ENCODE measurements at regions not wholly inside any gene's neighbourhood (a gene's known extent, or its start where the extent isn't known, plus 50 kb on each side); places are given as distances from the start of the nearest gene placed in this dataset.
"Not testable (repeated sequence)": the region's sequence is repeated elsewhere in the genome, so short reads cannot be mapped to it uniquely, and the experiment has no call there.

DNA sequence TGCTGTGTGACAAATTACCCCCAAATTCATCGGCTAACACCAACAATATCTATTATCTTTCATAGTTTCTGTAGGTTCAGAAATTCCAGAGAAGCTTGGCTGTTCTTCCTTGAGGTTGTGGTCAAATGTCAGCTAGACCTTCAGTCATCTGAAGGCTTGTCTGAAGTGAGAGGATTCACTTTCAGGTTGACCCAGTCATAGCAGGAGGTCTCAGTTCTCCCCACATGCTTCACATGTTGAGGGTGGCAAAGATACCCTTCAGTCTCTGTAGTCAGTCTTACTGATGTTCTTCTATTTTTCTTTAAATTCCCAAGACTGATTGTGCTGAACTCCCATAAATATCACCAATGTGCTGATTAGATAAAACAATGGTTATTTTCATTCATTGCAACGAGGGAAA, 1692.0 kb downstream of the REEP3 start:
- no peak for DNase-seq

DNA sequence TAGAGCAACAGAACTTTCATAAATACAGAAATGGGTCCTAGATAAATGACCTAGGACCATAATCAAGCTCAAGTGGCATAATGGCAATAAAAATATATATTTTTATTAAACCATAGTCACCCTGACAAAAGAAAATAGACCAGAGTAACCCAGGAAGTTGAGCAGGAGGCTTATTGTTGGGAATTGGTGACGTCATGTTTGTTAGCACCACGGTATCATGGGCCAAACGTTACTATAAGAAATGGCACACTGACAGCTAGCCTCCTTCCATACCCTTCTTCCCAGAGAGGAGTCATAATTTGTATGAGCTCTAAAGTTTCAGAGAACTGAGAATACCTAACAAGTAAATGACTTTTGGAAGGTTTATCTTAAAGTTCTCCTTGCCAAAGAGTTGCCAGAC, 1698.2 kb downstream of the REEP3 start:
- DNase-seq: no peak

DNA sequence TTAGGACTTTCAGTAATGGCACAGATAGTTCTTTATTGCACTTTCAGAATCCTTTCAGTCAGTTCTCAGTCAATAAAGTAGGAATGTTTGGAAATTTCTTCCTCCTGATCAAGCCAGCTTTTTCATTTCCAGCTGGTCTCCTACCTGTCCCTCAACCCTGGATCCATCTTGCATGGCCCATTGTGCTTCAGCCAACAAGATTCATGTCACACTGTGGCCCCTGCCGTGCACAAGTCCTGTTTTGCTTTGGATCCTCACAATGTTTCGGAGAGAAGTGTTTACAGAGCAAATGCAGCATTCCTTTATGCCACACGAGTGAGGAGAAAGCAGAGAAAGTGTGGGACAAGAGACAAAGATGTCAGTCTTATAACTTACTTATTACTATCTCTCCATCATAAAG, 1694.7 kb upstream of the LRRTM3 start:
- DNase-seq: no peak

DNA sequence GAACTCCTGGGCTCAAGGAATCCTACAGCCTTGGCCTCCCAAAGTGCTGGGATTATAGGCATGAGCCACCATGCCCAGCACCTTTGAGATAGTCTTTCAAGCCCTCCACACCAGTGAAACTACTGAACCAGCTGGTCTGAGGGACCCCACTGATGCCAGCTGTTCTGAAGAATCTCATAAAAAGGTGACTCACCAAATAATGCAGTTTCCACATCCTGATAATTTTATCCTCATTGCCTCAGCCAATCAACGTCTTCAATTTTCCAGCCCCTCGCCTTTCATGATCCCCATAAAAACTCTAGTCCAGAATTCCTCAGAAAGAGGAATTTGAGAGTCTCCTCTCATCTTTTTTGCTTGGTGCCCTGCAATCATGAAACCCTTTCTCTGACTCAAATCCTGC, 1691.6 kb upstream of the LRRTM3 start:
- no peak for DNase-seq

DNA sequence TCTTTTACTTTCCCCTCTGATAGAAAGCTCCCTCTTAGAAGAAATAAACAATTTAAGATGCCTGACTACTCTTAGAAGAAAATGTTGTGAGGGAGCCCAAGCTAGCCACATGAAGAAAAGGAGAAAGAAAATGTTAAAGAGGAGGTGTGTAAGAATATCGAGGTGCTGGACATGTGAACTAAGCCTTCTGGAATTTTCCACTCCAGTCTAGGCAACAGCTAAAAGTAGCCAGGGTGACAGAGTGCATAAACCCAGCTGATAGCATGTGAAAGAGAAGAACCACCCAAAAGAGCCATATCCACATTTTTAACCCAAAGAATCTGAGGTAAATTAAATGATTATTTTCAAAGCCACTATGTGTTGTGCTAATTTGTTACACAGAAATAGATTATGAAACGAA, 1690.6 kb upstream of the LRRTM3 start:
- no peak for DNase-seq

DNA sequence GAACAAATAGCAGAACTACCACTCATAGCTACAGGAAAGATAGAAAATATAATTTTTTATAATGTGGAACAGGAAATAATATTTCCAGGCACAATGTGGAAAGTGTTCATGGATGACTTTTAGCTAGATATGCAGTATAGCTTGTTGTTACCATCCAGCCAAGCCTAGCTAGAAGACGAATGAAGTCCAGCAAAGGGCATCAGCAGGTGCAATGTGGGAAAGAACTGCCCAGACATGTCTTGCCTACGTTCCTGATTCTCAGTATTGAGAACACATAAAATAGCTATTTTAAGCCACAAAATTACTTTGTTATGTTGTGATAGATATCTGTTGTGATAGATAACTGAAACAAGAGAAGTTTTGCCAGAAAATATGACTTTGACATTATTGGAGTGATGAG, 1690.0 kb upstream of the LRRTM3 start:
- no peak for DNase-seq

DNA sequence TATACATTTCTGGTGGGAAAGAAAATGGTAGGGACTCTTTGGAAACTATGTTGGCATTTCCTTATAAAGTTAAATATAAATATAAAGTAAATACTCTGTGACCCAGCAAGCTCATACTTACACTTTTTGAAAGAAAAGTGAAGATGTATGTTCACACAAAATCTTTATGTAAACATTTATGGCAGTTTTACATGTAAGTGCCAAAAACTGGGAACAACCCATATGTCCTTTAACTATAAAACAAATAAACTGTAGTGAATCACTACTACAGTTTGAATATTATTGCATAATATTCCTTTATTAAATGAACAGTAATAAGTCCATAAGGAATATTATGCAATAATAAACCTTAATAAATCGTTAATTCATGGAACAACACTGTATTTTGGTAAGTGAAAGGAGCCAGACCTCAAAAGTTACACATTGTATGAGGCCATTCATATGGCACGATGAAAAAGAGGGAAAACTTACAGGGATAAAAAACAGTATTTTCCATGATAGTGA, 1660.3 kb upstream of the LRRTM3 start:
- no peak for DNase-seq

DNA sequence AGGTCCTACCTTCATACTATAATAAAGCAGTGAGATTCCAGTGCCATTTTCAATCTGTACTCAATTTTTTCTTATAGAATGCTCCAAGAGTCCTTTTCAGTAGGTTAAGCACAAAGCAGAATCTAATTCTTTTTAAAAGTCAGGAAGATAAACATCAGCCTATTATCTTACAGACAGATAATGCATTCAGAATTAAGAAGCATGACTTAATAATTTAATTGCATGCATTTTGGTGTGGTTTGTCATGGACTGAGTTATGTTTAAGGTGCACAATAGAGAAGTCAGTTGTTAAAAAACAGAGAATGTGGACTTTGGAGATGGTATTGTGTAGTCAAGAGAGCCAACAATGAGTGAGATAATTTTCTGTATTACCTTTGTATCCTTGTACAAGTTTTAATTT, 1656.3 kb upstream of the LRRTM3 start:
- not testable (repeated sequence) for DNase-seq

DNA sequence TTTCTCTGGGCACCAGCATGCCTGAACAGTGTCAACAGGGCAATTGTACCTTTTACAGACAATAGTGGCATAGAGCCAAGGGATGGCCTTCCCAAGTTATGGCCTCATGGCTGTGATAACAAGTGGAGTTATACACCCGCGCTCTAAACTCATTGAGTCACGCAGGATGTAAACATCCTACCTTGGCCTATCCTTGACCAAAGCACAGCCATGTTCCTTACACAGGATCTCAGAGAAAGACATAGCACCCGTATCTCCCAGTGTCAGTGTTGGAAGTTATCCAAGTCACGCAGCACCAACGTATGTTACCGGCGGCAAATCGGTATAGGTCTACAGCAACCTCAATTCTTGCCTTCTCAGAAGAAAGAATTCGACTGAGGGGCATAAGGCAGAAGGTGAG, 1654.9 kb upstream of the LRRTM3 start:
- DNase-seq: no peak

DNA sequence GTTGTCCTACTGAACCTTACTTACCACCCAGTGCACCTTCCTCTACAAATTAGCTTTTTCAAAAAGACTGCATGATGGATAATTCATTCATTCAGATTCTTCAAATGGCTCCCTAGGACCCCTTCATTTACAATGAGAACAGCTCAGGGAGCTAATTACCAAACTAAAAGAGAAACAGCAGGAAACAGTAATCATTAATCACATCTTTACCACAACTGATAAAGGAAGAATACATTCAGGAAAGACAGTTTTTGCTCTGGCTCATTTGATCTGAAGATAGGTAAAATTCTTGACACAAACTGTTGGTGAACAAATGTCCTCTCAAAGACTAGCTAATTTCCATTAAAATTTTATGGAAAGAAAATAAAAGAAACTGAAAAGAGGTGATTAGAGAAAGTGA, 1652.7 kb upstream of the LRRTM3 start:
- no peak for DNase-seq

DNA sequence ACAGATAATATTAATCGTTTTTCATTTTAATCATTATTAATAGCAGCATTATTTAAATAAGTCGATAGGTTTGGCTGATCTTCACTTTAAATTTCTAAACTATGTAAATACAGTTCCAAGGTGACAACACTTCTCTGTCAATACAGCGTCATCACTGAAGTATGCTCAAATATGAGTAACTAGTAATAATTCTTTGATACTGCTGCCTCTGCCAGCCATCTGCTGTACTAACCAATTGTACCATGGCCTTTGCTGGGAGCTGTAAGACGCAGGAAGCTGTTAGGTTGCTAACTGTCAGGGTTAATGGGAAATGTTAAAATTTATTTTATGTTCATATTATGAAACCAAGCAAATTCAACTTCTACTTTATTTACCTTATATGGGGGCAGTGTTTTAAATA, 1650.5 kb upstream of the LRRTM3 start:
- no peak for DNase-seq

DNA sequence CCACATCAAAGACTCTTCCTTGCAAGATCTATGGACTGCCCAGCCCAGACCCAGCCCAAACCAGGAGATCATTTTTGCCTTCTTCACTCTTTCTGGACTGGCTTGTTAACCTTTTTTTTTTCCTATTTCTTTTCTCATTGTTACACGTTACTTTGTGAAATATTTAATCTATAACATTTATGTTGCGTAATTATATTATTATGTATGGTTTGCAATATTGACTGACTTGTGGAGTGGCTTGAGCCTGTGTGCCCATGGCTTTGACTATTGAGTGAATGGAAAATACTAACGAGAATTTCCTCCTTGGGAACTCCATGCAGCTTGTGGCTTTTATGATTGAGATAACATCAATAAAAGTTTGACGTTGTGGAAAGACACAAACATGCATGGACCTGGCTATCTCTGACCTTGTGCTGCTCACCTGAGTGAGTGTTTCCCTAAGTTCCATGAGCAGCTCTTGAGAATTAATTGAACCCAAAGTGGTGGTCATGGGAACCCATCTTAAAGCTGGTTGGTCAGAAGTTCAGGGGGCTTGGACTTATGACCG, 1641.3 kb upstream of the LRRTM3 start:
- DNase-seq: no peak

DNA sequence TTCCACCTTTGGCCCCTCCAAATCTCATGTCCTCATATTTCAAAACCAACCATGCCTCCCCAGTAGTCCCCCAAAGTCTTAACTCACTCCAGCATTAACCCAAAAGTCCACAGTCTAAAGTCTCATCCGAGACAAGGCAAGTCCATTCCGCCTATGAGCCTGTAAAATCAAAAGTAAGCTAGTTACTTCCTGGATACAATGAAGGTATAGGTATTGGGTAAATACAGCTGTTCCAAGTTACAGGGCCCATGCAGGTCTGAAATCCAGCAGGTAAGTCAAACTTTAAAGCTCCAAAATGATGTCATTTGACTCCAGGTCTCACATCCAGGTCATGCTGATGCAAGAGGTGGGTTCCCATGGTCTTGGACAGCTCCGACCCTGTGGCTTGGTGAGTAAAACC, 1640.1 kb upstream of the LRRTM3 start:
- DNase-seq: not testable (repeated sequence)

DNA sequence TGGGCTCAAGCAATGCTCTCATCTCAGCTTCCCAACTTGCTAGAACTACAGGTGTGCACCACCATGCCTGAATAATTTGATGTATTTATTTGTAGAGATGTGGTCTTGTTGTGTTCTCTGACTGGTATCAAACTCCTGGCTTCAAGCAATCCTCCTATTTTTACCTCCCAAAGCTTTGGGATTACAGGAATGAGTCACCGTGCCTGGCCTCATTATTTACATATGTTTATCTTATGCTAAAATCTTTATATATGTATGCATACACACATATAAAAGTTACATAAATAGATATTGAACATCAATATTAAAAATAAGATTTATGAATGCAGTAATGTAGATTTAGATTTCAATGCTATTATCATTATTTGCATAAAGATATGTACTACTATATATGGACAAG, 1634.5 kb upstream of the LRRTM3 start:
- no peak for DNase-seq

DNA sequence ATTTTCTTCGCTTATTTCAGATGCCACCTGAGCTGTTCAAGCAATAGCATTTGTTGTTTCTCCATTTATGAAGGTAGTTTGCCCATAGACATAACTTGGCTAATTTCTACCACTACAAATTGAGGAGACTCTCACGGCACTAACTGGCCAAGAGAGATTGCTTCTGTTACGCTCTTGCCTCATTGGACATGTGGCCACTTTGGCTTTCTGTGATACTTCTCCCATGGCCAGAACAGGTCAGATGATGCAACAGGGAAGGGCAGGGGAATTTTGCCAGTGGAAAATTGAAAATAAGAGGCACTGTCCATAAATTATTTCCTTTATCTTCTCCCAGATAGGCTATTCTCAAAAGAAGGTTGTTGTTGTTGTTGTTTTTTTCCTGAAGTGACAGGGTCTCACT, 1633.3 kb upstream of the LRRTM3 start:
- DNase-seq: no peak

DNA sequence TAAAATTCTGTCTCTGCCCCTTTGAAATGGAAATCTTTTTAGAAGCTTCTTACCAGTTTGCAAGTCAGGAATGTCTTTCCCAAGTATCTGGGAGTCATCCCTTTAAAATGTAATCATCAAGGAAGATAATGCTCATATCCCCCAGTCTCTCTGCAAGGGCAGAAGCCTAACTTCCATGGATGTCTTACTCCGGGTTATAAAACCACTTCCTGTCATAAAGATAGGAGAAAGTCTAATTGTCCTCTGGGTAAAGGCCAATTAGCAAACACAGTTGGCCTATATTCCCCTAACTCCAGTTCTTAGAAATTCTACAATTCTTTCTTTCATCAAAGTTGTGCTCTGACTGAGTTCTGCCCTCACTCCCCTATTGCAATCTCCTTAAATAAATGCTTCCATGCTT, 1631.5 kb upstream of the LRRTM3 start:
- DNase-seq: peak; percentile 45 to 48

DNA sequence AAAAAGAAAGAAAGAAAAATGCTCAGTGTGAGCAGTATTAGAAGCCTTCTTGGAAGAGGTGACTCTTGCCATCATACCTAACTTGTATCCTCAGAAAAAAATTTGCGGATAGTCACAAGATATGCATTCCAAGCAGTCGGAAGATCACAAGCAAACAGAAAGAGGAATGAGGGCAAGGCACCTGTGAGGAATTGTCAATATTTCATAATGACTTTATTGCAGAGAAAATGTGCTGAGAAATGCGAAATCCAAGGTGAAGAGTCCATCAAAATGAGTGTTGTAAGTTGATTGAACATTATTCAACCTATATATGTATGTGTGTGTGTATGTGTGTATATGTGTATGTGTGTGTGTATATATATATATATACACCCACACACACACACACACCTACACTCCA, 1624.7 kb upstream of the LRRTM3 start:
- DNase-seq: no peak

DNA sequence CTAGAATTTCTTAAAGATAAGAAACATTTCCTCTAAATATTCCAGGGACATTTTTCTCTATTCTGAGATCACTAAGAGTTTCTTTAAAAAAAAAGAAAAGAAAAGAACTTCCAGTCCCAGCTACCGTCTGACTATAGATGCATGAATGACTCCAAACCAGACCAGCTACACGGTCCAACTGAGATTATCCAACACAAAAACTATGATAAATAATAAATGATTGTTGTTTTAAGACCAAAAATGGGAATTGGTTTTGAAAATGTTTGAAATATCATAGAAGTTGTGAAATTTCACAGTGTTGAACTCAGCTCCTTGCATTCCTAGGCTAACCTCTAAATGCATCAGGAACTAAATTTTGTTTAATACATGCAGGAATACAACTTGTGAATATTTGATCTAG, 1619.6 kb upstream of the LRRTM3 start:
- DNase-seq: no peak

DNA sequence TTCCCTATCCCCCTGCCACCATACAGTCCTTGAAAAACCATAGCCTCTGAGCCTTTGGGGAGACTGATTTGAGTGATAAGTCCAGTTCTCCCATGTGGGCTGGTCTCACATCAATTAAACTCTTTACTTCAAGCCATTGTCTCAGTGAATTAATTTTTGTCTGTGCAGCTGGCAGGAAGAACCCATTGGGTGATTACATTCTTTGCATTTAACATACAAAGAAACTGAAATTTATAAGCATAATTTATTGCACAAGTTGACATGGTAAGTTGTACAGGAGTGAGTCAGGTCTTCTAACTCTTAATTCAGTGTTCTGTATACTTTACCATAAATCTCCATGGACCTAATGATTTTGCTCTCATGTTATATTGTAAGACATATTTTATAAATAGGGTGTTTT, 1613.0 kb upstream of the LRRTM3 start:
- no peak for DNase-seq

DNA sequence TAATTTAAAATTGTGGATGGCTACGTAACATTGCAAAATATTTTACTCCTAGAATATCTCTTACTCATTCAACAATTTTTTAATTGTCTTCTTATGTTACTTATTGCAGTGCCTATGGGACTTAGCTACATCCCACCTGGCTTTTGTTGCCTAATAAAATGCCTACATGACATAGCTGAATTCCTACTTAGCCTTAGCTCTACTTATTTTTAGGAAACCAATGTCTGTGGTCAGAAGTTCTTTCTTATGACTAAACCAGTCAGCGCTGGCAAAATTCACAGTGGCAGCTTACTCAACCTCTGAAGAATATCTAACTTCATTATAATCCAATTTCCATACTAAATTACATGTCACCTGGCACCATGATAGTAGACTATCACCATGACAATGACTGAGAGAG, 1612.4 kb upstream of the LRRTM3 start:
- DNase-seq: no peak

DNA sequence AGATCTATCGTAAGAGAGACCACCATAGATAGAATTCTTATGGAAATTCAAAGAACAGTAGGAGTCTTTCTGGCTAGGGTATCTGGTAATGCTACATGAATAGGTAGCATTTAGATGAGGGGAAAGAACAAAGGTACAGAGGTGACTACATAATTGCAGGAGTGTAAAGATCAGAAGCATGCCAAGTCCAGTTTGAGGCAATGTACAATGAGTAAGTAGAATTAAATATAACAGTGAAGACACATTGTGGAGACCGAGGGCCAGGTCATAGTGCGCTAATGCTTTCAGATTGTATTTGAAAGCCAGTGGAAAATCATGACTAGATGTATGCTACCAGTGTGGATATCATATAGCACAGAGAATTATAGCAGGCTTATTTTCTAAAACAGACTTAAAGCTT, 1611.6 kb upstream of the LRRTM3 start:
- no peak for DNase-seq

DNA sequence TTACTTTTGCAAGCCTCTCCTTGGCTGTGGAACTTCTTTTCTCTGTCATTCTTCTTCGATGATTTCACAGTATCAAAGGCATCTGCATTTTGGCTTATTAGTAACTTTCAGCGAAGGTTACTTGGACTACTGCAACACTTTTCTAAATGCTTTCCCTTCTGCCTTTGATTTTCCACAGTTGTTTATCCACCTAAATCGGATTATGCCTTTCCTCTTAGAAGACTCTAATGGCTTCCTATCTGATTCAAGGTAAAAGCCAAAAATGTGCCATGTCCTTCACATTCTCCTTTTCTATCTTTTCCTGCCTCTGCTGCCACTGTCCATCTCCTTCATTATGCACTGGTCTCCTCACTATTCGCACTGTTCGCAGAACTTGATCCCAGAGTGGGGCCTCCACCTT, 1606.3 kb upstream of the LRRTM3 start:
- no peak for DNase-seq

DNA sequence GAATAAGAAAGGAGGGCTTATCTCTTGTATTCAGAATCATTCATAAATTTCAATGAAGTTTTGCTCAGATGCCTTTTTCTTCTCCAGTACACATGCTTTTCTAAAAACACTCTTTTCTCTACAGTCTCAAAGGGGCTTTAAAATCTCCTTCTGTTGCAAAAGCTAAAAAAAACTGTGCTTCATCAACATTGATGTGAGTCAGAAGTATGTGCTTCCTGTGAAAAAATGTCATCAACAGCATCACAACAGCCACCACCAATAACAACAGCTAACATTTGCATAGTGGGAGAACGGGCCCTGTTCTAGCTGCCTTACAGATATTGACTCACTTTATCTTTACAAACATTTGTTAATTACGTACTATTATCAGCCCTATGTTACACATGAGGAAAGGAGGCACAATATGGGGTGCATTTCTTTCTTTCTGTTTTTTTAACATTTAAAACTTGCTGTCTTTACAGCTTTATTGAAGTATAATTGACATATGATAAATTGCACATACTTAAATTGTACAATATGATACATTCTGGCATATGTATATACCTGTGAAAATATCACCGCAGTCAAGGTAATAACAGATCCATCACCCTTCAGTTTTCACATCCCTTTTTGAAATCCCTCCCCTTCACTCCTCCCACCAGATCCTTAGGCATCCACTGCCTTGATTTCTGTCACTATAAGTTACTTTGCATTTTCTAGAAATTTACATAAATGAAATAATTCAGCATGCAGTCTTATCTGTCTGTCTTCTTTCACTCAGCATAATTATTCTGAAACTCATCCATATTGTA, 1605.4 kb upstream of the LRRTM3 start:
- no peak for DNase-seq

DNA sequence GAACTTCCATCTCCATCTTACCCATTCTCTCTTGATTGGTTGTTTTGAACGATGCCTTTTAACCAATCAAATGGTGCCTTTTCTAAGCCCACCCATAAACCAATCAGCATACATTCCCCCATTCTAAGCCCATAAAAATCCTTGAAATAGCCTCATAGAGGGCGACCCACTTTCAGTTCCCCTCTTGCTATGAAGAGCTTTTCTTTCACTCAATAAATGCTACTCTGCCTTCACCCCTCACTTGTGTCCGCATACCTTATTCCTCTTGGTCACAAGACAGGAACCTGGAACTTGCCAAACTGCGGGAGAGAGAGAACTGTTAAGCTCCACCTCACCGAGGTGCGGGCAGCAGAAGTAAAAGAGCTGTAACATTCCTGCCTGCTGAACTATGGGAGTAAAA, 1602.0 kb upstream of the LRRTM3 start:
- no peak for DNase-seq

DNA sequence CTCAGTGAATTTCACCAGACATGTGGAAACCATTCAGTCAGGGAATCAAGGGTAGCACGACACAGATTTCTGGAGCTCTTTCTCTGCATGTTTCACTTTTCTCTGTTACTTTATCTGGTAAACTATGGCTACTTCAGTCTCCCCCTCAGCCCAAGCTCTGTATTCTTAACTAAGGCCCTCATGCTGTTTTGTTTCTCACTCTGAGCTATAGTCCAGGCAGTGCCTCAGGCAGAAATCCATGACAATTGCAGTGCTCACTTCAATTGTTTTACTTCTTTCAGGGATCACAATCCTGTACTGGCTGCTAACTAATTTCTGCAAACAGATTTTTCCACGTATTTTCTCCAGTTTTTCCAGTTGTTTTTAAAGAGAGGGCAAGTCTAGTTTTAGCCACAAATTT, 1599.9 kb upstream of the LRRTM3 start:
- no peak for DNase-seq

Measured in Kasumi-1 (cell line).